Activated gamma-delta T cell treated with anti-CD3 and anti-CD28 coated beads, Interleukin-2, amount 50 U/mL, for 16 hours (primary cell): ENCODE measurements at regions not wholly inside any gene's neighbourhood (a gene's known extent, or its start where the extent isn't known, plus 50 kb on each side); places are given as distances from the start of the nearest gene placed in this dataset.
A peak's percentile ranks its signal among the peaks of the same experiment; 100 is the strongest.
"Not testable (repeated sequence)": the region's sequence is repeated elsewhere in the genome, so short reads cannot be mapped to it uniquely, and the experiment has no call there.

Experiments
- DNase-seq: peaks from one replicate; pipeline ENCODE4 v3.0.0-alpha.2; 2020; ENCODE audit warnings: low read depth

- no peak for DNase-seq
These were observed 141.1 kb upstream of the PRSS16 start for GRCh38 chr6:27106382-27106781.

- DNase-seq, result no peak
These were observed 135.8 kb upstream of the PRSS16 start for GRCh38 chr6:27111743-27112142.

GRCh38 chr6:27112974-27113373 lies 134.5 kb upstream of the PRSS16 start:
- no peak for DNase-seq

- no peak for DNase-seq
These were observed 128.2 kb upstream of the PRSS16 start for GRCh38 chr6:27119329-27119728.

- no peak for DNase-seq
These were observed 127.7 kb upstream of the PRSS16 start for GRCh38 chr6:27119761-27120160.

- no peak for DNase-seq
These were observed 125.9 kb upstream of the PRSS16 start for GRCh38 chr6:27121640-27122039.

GRCh38 chr6:27124252-27124657 lies 123.2 kb upstream of the PRSS16 start:
- no peak for DNase-seq

- DNase-seq, result no peak
These were observed 121.3 kb upstream of the PRSS16 start for GRCh38 chr6:27126046-27126814.

GRCh38 chr6:27126815-27127537 lies 120.5 kb upstream of the PRSS16 start:
- DNase-seq, result peak; percentile 76

GRCh38 chr6:27127874-27128273 lies 119.6 kb upstream of the PRSS16 start:
- not testable (repeated sequence) for DNase-seq

- no peak for DNase-seq
These were observed 119.0 kb upstream of the PRSS16 start for GRCh38 chr6:27128311-27129094.

- DNase-seq, result no peak
These were observed 118.2 kb upstream of the PRSS16 start for GRCh38 chr6:27129095-27129815.

GRCh38 chr6:27129917-27130316 lies 117.6 kb upstream of the PRSS16 start:
- no peak for DNase-seq

- DNase-seq, result no peak
These were observed 116.7 kb upstream of the PRSS16 start for GRCh38 chr6:27130668-27131428.

- not testable (repeated sequence) for DNase-seq
These were observed 115.3 kb upstream of the PRSS16 start for GRCh38 chr6:27132282-27132531.

- peak; percentile 73 for DNase-seq
These were observed 114.8 kb upstream of the PRSS16 start for GRCh38 chr6:27132532-27133280.

GRCh38 chr6:27133281-27134227 lies 113.9 kb upstream of the PRSS16 start:
- peak; percentile 49 for DNase-seq

- DNase-seq, result no peak
These were observed 112.3 kb upstream of the PRSS16 start for GRCh38 chr6:27135087-27135657.

- no peak for DNase-seq
These were observed 111.3 kb upstream of the PRSS16 start for GRCh38 chr6:27136077-27136644.
